GM12878 (cell line): ENCODE measurements at regions not wholly inside any gene's neighbourhood (a gene's known extent, or its start where the extent isn't known, plus 50 kb on each side); places are given as distances from the start of the nearest gene placed in this dataset.
A peak's percentile ranks its signal among the peaks of the same experiment; 100 is the strongest.

Experiments used
- ATAC-seq: fragments of 200-7000 bp; cut with Tn5 transposase; 3 replicates; pipeline ENCODE4 v1.9.1; 2020; ENCODE audit warnings: mild to moderate bottlenecking, moderate library complexity
- BruUV-seq: library from RNA; stranded (reverse); fragments of 400-500 nt; replicated peaks from 2 replicates; lab custom pipeline; 2021; lab: Mats Ljungman, UMichigan
- CTCF ChIA-PET: fragments of 300-600 bp; sonication (Branson Sonifier 250); formaldehyde crosslinking; extraction: SDS; loops from one replicate; lab custom pipeline; 2021; ENCODE audit warnings: inconsistent platforms; lab: Yijun Ruan, JAX
- POLR2A ChIA-PET: fragments of 350-600 bp; formaldehyde crosslinking; extraction: SDS; loops from one replicate; lab custom pipeline; 2021; ENCODE audit warnings: inconsistent platforms; lab: Charles Lee
- RAD21 ChIA-PET: fragments of 300-600 bp; sonication (Branson Sonifier 250); formaldehyde crosslinking; loops from one replicate; lab custom pipeline; 2023; ENCODE audit warnings: antibody characterized with exemption; ENCODE audit not compliant: unreplicated experiment; lab: Charles Lee
- SMC1A ChIA-PET: fragments of 300-600 bp; sonication (Branson Sonifier 250); formaldehyde crosslinking; loops from one replicate; lab custom pipeline; 2023; ENCODE audit not compliant: unreplicated experiment, uncharacterized antibody; lab: Charles Lee
- DNase-seq: peaks from one replicate; pipeline ENCODE4 v3.0.0-alpha.2; 2011; ENCODE audit warnings: low read depth, low spot score
- FAIRE-seq: peaks from 3 replicates; lab custom pipeline; 2011; peaks lifted over from hg19 to GRCh38; lab: Jason Lieb, UNC
- H2AFZ ChIP-seq: 2 replicates; pipeline ENCODE4 v1.6.0; 2011; ENCODE audit warnings: low read depth, low read length, control low read depth; ENCODE audit not compliant: control insufficient read depth
- H3K27ac ChIP-seq: 2 replicates; pipeline ENCODE4 v1.5.1; 2011; ENCODE audit warnings: control low read depth; ENCODE audit not compliant: control insufficient read depth, insufficient read depth
- H3K27me3 ChIP-seq, 2 experiments: replicated peaks in 1 of 2; 2 replicates each; pipeline versions ENCODE4 v1.6.0 to v1.6.1; 2011; ENCODE audit warnings: low read length in 1 of 2; ENCODE audit not compliant: control insufficient read depth in 2 of 2, insufficient read depth in 2 of 2
- H3K36me3 ChIP-seq, 2 experiments: 2 replicates each; pipeline ENCODE4 v1.5.1; 2011; ENCODE audit warnings: low read length in 1 of 2; ENCODE audit not compliant: control insufficient read depth in 2 of 2, insufficient read depth in 2 of 2
- H3K4me1 ChIP-seq: 2 replicates; pipeline ENCODE4 v1.6.1; 2011; ENCODE audit warnings: mild to moderate bottlenecking, low read length, moderate library complexity, mixed read lengths; ENCODE audit not compliant: control insufficient read depth, insufficient read depth
- H3K4me2 ChIP-seq: 2 replicates; pipeline ENCODE4 v1.6.0; 2011; ENCODE audit warnings: control low read depth; ENCODE audit not compliant: control insufficient read depth, insufficient read depth
- H3K4me3 ChIP-seq: fragments of 200-600 bp; sonication (generic); 2 replicates; pipeline ENCODE4 v1.5.1; 2016
- H3K79me2 ChIP-seq: 2 replicates; pipeline ENCODE4 v1.6.0; 2011; ENCODE audit warnings: low read length; ENCODE audit not compliant: control insufficient read depth, insufficient read depth
- H3K9ac ChIP-seq: 2 replicates; pipeline ENCODE4 v1.8.0; 2011; ENCODE audit warnings: low read length, control low read depth, mixed read lengths; ENCODE audit not compliant: control insufficient read depth, insufficient read depth
- H3K9me3 ChIP-seq: replicated peaks from 3 replicates; pipeline ENCODE4 v1.5.1; 2011; ENCODE audit warnings: mild to moderate bottlenecking, low read length; ENCODE audit not compliant: control insufficient read depth, insufficient read depth
- H4K20me1 ChIP-seq: 2 replicates; pipeline ENCODE4 v1.6.0; 2011; ENCODE audit not compliant: control insufficient read depth, insufficient read depth
- BHLHE40 ChIP-seq, 2 experiments: fragments of 450-650 bp in 1 of 2; IDR thresholded peaks; 2 replicates each; pipeline ENCODE4 v1.6.1; 2011 to 2017; ENCODE audit warnings: low read depth in 2 of 2, borderline replicate concordance in 1 of 2, improper control_type of control experiment in 1 of 2, low read length in 1 of 2, mild to moderate bottlenecking in 1 of 2
- DPF2 ChIP-seq: fragments of 450-650 bp; IDR thresholded peaks from 2 replicates; pipeline ENCODE4 v1.6.1; 2017; ENCODE audit warnings: mild to moderate bottlenecking
- EZH2 ChIP-seq: IDR thresholded peaks from 2 replicates; pipeline ENCODE4 v1.6.1; 2012; ENCODE audit warnings: low read depth, mild to moderate bottlenecking, control low read depth, inconsistent platforms, low read length, borderline replicate concordance; ENCODE audit not compliant: control insufficient read depth
- HDAC6 ChIP-seq: fragments of 200-600 bp; sonication (generic); IDR thresholded peaks from one replicate; pipeline ENCODE4 v1.8.0; 2017; ENCODE audit warnings: antibody characterized with exemption; ENCODE audit not compliant: unreplicated experiment
- IRF4 ChIP-seq: IDR thresholded peaks from 2 replicates; pipeline ENCODE4 v1.6.1; 2011; ENCODE audit warnings: low read depth, low read length
- JUNB ChIP-seq: IDR thresholded peaks from 2 replicates; pipeline ENCODE4 v1.6.1; 2016; ENCODE audit warnings: antibody characterized with exemption, mild to moderate bottlenecking
- MEF2A ChIP-seq: IDR thresholded peaks from 2 replicates; pipeline ENCODE4 v1.6.1; 2011; ENCODE audit warnings: low read depth, mild to moderate bottlenecking, low read length, moderate library complexity; ENCODE audit not compliant: insufficient read depth
- NFXL1 ChIP-seq: fragments of 450-650 bp; IDR thresholded peaks from 2 replicates; pipeline ENCODE4 v1.6.1; 2017; ENCODE audit warnings: antibody characterized with exemption, mild to moderate bottlenecking, borderline replicate concordance
- PAX5 ChIP-seq: IDR thresholded peaks from 2 replicates; pipeline ENCODE4 v1.6.1; 2011; ENCODE audit warnings: low read depth, low read length, borderline replicate concordance
- PML ChIP-seq: IDR thresholded peaks from 2 replicates; pipeline ENCODE4 v1.6.1; 2012; ENCODE audit warnings: low read length, inconsistent platforms
- POU2F2 ChIP-seq: IDR thresholded peaks from 3 replicates; pipeline ENCODE4 v1.6.1; 2011; ENCODE audit warnings: low read depth, mild to moderate bottlenecking, low read length, borderline replicate concordance
- TCF12 ChIP-seq: IDR thresholded peaks from 2 replicates; pipeline ENCODE4 v1.6.1; 2011; ENCODE audit warnings: low read depth, mild to moderate bottlenecking, low read length
- TCF3 ChIP-seq: IDR thresholded peaks from 2 replicates; pipeline ENCODE4 v1.6.1; 2012; ENCODE audit warnings: low read depth, mild to moderate bottlenecking, low read length, borderline replicate concordance; ENCODE audit not compliant: insufficient read depth
- ZNF217 ChIP-seq: fragments of 450-650 bp; IDR thresholded peaks from 2 replicates; pipeline ENCODE4 v1.6.1; 2017; ENCODE audit warnings: antibody characterized with exemption, mild to moderate bottlenecking
- WGBS: methylation state at CpG from one replicate; pipeline ENCODE4 v1.1.6; 2016; ENCODE audit warnings: low lambda C conversion rate; ENCODE audit not compliant: insufficient replicate concordance, insufficient coverage; ENCODE audit errors: missing lambda C conversion rate; 5-methylcytosine and 5-hydroxymethylcytosine counted together
- in situ Hi-C: fragments of 300-500 bp; cut with MboI; formaldehyde crosslinking; loops from 9 replicates; pipeline ENCODE4 v1.14.3; 2018; ENCODE audit warnings: mixed read lengths
- intact Hi-C: fragments of 100-400 bp; cut with micrococcal nuclease; formaldehyde crosslinking; loops from one replicate; pipeline ENCODE4 v1.14.2; 2022; ENCODE audit not compliant: unreplicated experiment
- TF ChIP-seq, protein P1 (sequence below): fragments of 450-650 bp; IDR thresholded peaks from 2 replicates; pipeline ENCODE4 v1.6.1; 2017; ENCODE audit warnings: antibody characterized with exemption, mild to moderate bottlenecking, moderate library complexity
- TF ChIP-seq, protein P2 (sequence below): fragments of 450-650 bp; IDR thresholded peaks from 2 replicates; pipeline ENCODE4 v1.6.1; 2017; ENCODE audit warnings: low read depth, mild to moderate bottlenecking, moderate library complexity

DNA sequence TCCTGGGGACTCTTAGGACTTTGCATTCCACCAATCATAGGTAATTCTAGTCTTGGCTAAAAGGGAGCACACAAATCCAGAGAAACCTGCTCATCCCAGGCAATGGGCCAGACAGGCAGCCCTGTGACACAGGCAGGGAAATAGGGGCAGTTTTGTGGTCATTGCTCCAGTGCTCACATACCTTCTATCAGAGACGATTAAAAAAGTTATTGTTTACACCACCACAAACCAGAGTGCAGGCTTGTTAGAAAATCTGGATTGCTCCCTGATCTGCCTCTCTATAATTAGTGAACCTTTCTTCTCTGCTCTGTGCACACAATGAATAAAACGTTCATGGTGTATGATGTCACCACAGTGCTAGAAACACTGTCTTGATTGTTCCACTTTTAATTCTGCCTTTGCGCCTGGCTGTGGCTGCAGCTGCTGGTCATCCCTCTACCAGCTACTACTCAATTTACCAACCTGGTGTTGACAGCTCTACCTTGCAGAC lies 121.6 kb upstream of the SPATA13 start (continued):
- TF ChIP-seq, protein P1, sequence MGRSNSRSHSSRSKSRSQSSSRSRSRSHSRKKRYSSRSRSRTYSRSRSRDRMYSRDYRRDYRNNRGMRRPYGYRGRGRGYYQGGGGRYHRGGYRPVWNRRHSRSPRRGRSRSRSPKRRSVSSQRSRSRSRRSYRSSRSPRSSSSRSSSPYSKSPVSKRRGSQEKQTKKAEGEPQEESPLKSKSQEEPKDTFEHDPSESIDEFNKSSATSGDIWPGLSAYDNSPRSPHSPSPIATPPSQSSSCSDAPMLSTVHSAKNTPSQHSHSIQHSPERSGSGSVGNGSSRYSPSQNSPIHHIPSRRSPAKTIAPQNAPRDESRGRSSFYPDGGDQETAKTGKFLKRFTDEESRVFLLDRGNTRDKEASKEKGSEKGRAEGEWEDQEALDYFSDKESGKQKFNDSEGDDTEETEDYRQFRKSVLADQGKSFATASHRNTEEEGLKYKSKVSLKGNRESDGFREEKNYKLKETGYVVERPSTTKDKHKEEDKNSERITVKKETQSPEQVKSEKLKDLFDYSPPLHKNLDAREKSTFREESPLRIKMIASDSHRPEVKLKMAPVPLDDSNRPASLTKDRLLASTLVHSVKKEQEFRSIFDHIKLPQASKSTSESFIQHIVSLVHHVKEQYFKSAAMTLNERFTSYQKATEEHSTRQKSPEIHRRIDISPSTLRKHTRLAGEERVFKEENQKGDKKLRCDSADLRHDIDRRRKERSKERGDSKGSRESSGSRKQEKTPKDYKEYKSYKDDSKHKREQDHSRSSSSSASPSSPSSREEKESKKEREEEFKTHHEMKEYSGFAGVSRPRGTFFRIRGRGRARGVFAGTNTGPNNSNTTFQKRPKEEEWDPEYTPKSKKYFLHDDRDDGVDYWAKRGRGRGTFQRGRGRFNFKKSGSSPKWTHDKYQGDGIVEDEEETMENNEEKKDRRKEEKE = no peak
- no peak for TF ChIP-seq HDAC6

DNA sequence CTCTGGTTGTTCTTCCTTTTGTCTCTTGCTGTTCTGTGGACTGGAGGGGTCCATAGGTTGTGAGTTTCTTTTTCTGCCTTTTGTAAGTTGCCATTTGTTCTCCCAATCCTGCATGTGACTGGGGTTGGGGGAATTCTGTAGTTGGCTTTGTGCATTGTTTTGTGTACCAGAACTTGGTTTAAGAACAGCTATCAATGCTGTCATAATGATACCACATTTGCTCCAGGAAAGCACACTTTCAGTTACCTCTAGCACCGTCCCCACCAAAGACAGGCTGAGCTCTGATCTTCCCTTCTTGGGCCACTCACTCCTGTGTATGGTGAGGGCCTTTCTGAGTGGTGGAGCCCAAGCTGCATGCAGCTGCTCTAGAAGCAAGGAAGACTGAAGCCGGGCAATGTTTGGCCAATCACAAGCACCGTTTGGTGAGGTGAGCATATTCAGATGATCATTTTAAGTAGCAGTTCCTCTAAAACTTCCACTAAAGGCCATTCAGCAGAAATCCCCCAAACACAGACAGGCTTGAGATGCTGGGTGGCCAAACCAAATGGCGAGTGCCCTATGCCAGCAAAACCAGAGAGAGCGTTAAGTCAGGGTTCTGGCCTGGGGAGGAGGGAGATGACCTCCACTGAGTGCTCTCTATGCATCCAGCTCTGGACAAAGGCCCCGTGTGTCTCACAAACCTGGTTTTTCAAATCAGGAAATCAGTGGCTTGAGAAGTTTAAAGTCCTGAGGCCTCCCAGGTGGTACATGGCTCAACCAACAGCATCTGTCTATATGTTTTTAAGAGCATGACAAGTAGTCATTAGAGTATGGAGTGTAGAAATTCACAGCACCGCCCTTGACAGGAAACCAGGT lies 120.7 kb upstream of the SPATA13 start:
- no peaks in the 10 kb centered on the region; a peak in 1 of 4 replicates for H3K27me3 ChIP-seq
- CTCF ChIA-PET = interaction anchor here (0.8 to 2.3 kb wide), 5 partner anchors 11 to 190 kb away, joined by 4 to 15 read pairs (median 5); no protein-coding TSS in a partner anchor
- peak; percentile 48 for DNase-seq
- no peaks in the 10 kb centered on the region for H3K79me2 ChIP-seq
- peaks cover 22% of the 10 kb centered on the region for H3K4me1 ChIP-seq
- RAD21 ChIA-PET = interaction anchor here (1.0 to 3.0 kb wide), 3 partner anchors 11 to 178 kb away, joined by 3 to 11 read pairs (median 4); no protein-coding TSS in a partner anchor
- H3K9me3 ChIP-seq = no peaks in the 10 kb centered on the region
- no peaks in the 10 kb centered on the region; the same call in 1 of the 2 replicates for H4K20me1 ChIP-seq
- no peak overlapping the region for H3K4me2 ChIP-seq
- peak; percentile 92 for ATAC-seq
- H3K4me3 ChIP-seq = no peak overlapping the region
- POLR2A ChIA-PET = no interaction called here
- no peak overlapping the region for H3K9ac ChIP-seq
- in situ Hi-C loops = no loop called here
- peak; percentile 72 for FAIRE-seq
- intact Hi-C loops = no loop called here
- no TSS peak for BruUV-seq
- 16% methylated on average over 7 of the region's 7 CpGs for WGBS
- H2AFZ ChIP-seq = no peak overlapping the region
- H3K36me3 ChIP-seq = no peaks in the 10 kb centered on the region
- SMC1A ChIA-PET = interaction anchor here (0.6 to 4.1 kb wide), 11 partner anchors 8 to 951 kb away, joined by 3 to 20 read pairs (median 5); no protein-coding TSS in a partner anchor
- 0 out of 2 replicates have a peak overlapping the region, but pooled peaks have one; percentile 11 for H3K27ac ChIP-seq
- TF ChIP-seq TCF3 (0 out of 2 replicates have a peak, but pooled peaks have one; percentile 9), DPF2 (no peak), ZNF217 (peak; percentile 69), EZH2 (no peak), JUNB (peak; percentile 67), TCF12 (0 out of 2 replicates have a peak, but pooled peaks have one; percentile 33), BHLHE40 (IDR thresholded peaks at IDR 0.05; ENCODE audit: borderline replicate concordance in 1 of 2, low read depth in 2 of 2, low read length in 1 of 2) (peak; percentile 77 to 82), NFXL1 (peak; percentile 54; the same call in 1 of the 2 replicates), MEF2A (no peak), IRF4 (peak; percentile 67; the same call in 1 of the 2 replicates), POU2F2 (peak; percentile 19; the same call in 1 of the 3 replicates), PML (no peak), PAX5 (peak; percentile 73; the same call in 1 of the 2 replicates)
- TF ChIP-seq, protein P2, sequence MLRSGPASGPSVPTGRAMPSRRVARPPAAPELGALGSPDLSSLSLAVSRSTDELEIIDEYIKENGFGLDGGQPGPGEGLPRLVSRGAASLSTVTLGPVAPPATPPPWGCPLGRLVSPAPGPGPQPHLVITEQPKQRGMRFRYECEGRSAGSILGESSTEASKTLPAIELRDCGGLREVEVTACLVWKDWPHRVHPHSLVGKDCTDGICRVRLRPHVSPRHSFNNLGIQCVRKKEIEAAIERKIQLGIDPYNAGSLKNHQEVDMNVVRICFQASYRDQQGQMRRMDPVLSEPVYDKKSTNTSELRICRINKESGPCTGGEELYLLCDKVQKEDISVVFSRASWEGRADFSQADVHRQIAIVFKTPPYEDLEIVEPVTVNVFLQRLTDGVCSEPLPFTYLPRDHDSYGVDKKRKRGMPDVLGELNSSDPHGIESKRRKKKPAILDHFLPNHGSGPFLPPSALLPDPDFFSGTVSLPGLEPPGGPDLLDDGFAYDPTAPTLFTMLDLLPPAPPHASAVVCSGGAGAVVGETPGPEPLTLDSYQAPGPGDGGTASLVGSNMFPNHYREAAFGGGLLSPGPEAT = peak; percentile 76
